ENCODE measurements at regions not wholly inside any gene's neighbourhood (a gene's known extent, or its start where the extent isn't known, plus 50 kb on each side); places are given as distances from the start of the nearest gene placed in this dataset.
"Not testable (repeated sequence)": the region's sequence is repeated elsewhere in the genome, so short reads cannot be mapped to it uniquely, and the experiment has no call there.

GRCh38 chr2:106334802-106335201 is 133.4 kb downstream of the RGPD3 start:
- Mint-ChIP-seq H3K4me1 (ENCODE audit: low read depth) (peaks cover 5% of the 10 kb centered on the region), H3K36me3 (ENCODE audit: low read depth) (no peaks in the 10 kb centered on the region), H3K27ac (no peak overlapping the region), H3K4me3 (no peak overlapping the region), H3K27me3 (no peaks in the 10 kb centered on the region), H3K9me3 (no peaks in the 10 kb centered on the region)
- ATAC-seq, result no peak
- DNase-seq, result no peak
- TF ChIP-seq CTCF (IDR thresholded peaks at IDR 0.05), result no peak
- CTCF ChIA-PET, result no interaction called here
- intact Hi-C loops (cut with micrococcal nuclease), result no loop called here
- POLR2A ChIA-PET, result no interaction called here

GRCh38 chr2:106333253-106333873 is 134.8 kb downstream of the RGPD3 start:
- H3K9me3 Mint-ChIP-seq; DNase-seq; intact Hi-C loops (cut with micrococcal nuclease); POLR2A ChIA-PET; H3K27me3 Mint-ChIP-seq; H3K4me1 Mint-ChIP-seq (ENCODE audit: low read depth); ATAC-seq; H3K36me3 Mint-ChIP-seq (ENCODE audit: low read depth); H3K27ac Mint-ChIP-seq; H3K4me3 Mint-ChIP-seq: not testable (repeated sequence)
- CTCF ChIA-PET, result interaction anchor here (1.5 kb wide), 1 partner anchor 9 kb away, joined by 3 read pairs; no protein-coding TSS in a partner anchor

DNA sequence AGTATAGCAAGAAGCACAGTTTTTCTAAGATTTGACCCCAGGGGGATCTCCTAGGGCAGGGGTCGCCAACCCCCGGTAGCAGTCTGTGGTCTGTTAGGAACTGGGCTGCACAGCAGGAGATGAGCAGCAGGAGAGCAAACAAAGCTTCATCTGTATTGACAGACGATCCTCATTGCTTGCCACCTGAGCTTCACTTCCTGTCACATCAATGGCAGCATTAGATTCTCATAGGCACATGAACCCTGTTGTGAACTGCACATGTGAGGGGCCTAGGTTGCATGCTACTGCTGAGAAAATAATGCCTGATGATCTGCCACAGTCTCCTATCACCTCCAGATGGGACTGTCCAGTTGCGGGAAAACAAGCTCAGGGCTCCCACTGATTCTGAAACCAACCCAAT is 136.2 kb downstream of the RGPD3 start:
- H3K27me3 Mint-ChIP-seq, result no peaks in the 10 kb centered on the region
- H3K36me3 Mint-ChIP-seq (ENCODE audit: low read depth), result no peaks in the 10 kb centered on the region
- intact Hi-C loops (cut with micrococcal nuclease), result no loop called here
- no peak overlapping the region for H3K27ac Mint-ChIP-seq
- POLR2A ChIA-PET, result interaction anchor here (1.0 kb wide), 1 partner anchor 15 kb away, joined by 3 read pairs; no protein-coding TSS in a partner anchor
- TF ChIP-seq CTCF (IDR thresholded peaks at IDR 0.05), result no peak
- H3K4me3 Mint-ChIP-seq, result no peak overlapping the region
- H3K9me3 Mint-ChIP-seq, result no peaks in the 10 kb centered on the region
- peaks cover 5% of the 10 kb centered on the region for H3K4me1 Mint-ChIP-seq (ENCODE audit: low read depth)
- CTCF ChIA-PET, result no interaction called here
- no peak for ATAC-seq
- DNase-seq, result no peak

DNA sequence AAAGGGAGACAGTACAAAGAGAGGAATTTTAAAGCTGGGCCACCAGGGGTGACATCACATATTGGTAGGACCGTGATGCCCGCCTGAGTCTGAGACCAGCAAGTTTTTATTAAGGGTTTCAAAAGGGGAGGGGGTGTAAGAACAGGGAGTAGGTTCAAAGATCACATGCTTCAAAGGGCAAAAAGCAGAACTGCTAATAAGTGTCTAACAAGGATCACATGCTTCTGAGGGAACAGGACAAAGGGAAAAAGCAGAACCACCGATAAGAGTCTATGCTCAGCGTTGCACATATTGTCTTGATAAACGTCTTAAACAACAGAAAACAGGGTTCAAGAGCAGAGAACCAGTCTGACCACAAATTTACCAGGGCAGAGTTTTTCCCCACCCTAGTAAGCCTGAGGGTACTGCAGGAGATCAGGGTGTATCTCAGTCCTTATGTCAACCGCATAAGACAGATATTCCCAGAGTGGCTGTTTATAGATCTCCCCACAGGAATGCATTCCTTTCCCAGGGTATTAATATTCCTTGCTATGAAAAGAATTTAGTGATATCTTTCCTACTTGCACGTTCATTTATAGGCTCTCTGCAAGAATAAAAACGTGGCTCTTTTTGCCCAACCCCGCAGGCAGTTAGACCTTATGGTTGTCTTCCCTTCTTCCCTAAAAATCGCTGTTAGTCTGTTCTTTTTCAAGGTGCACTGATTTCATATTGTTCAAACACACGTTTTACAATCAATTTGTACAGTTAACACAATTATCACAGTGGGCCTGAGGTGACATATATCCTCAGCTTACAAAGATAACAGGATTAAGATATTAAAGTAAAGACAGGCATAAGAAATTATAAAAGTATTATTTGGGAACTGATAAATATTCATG is 136.5 kb upstream of the UXS1 start:
- H3K4me3 Mint-ChIP-seq; H3K4me1 Mint-ChIP-seq (ENCODE audit: low read depth); POLR2A ChIA-PET; ATAC-seq; DNase-seq; H3K36me3 Mint-ChIP-seq (ENCODE audit: low read depth); CTCF ChIA-PET; H3K27ac Mint-ChIP-seq; intact Hi-C loops (cut with micrococcal nuclease); H3K9me3 Mint-ChIP-seq; H3K27me3 Mint-ChIP-seq: not testable (repeated sequence)

- POLR2A ChIA-PET, result no interaction called here
- no peak for TF ChIP-seq CTCF (IDR thresholded peaks at IDR 0.05)
- ATAC-seq, result no peak
Observed at GRCh38 chr2:106323337-106324013, 129.4 kb upstream of the UXS1 start.

More at GRCh38 chr2:106323337-106324013, 129.4 kb upstream of the UXS1 start:
- peaks cover 2% of the 10 kb centered on the region for H3K27me3 Mint-ChIP-seq
- H3K36me3 Mint-ChIP-seq (ENCODE audit: low read depth), result no peaks in the 10 kb centered on the region
- no peaks in the 10 kb centered on the region for H3K4me1 Mint-ChIP-seq (ENCODE audit: low read depth)
- CTCF ChIA-PET, result interaction anchor here (1.2 to 1.3 kb wide), 2 partner anchors 9 to 214 kb away, joined by 3 to 4 read pairs; no protein-coding TSS in a partner anchor
- no peak for DNase-seq
- no peak overlapping the region for H3K4me3 Mint-ChIP-seq
- intact Hi-C loops (cut with micrococcal nuclease), result no loop called here
- no peaks in the 10 kb centered on the region for H3K9me3 Mint-ChIP-seq
- H3K27ac Mint-ChIP-seq, result no peak overlapping the region
